Hippocampal formation (tissue), 2 donors: ENCODE measurements at regions not wholly inside any gene's neighbourhood (a gene's known extent, or its start where the extent isn't known, plus 50 kb on each side); places are given as distances from the start of the nearest gene placed in this dataset.

Experiments used
- DNase-seq, 2 donors: peaks; one replicate each; lab custom pipeline; 2025; lab: John Stamatoyannopoulos, UW

- DNase-seq, result no peak
These were observed 309.4 kb upstream of the ZNF32 start for GRCh38 chr10:43958071-43958432.

DNA sequence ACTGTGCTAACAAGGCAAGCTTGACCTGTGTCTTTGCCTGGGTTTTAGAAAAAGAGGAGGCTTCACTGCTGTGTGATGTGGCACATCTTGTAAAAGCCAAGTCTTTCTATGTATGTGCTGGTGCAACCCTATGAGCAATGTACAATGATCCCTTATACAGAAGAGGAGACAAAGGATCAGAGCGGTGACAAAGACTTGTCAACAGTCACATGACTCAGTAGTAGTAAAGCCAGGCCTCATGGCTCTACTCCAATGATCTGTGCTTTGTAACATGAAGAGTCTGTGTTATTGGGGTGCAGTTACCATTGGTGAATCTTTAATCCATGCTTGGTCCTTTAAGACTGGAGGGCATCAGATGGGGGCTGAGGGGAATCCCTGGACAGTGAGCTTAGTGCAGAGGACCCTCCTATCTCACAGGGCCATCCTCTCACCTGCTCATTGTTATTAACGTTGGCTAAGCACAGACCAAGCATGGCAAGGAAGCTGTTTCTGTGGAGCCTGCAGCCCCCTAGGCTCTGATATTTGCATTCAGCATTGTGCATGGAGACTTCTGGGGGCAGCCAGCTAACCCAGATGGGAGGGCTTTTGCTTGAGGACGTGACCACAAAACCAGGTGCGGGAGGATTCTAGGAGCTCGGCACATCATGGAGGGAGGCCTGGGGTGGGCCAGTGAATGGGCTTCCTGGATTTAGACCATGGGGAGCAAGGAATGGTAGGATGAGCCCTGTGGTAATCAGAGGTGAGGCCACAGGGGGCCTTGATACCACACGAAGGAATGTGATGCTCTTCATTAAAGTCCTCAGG lies 308.8 kb upstream of the ZNF32 start:
- no peak for DNase-seq

DNA sequence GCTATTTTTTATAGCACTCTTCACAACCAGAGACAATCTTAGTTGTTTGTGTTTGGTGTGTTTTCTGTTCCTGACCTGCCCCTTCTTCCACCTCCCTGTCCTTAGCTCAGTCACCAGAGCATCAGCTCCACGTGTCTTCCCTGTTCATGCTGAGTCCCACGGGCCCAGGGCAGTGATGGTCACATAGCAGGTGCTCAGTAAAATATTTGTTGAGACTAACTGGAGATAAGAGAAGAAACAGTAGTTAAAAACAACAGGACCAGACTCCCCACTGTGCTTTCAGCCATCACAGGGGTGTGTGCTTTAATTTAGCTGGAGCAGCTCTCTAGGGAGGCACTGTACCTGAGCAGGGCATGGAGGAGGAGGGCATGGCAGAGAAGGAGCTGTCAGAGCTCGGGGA lies 307.3 kb upstream of the ZNF32 start:
- no peak for DNase-seq

- no peak for DNase-seq
These were observed 306.4 kb upstream of the ZNF32 start for GRCh38 chr10:43955002-43955596.

DNA sequence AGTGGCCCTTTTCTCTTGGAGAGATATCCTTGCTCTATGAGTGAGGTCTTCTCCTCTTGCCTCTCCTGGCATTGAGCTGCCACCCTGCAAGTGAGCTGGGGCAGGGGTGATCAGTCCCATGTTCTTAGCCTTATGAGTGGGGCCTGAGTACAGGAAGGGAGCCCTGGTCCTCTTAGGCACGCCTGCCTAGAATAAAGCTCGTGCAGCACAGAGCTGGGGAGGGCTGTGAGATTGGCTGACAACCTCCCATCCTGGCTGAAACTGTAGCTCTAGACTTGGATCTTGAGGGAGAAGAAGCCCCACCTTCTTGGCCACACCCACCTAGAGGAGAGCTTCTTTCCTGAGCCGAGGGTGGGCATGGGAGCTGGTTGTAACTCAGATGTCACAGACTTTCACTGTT lies 305.0 kb upstream of the ZNF32 start:
- no peak for DNase-seq

DNA sequence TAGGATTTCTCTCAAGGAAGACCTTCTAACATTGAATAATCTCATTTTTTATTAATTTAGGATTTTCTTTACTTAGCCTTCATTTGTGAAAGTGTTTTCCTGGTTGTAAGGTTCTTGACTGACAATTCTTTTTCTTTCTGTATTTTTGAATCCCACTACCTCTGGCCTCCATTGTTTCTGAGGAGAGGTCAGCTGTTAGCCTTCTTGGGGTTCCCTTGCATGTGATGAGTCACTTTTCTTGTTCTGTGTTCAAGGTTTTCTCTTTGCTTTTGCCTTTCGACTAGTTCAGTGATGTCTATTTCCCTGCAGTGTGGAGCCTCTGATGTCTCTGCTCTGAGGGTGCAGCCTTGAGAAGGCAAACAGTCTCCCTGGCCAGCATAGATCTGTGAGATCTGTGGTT lies 304.1 kb upstream of the ZNF32 start:
- DNase-seq, result no peak

DNA sequence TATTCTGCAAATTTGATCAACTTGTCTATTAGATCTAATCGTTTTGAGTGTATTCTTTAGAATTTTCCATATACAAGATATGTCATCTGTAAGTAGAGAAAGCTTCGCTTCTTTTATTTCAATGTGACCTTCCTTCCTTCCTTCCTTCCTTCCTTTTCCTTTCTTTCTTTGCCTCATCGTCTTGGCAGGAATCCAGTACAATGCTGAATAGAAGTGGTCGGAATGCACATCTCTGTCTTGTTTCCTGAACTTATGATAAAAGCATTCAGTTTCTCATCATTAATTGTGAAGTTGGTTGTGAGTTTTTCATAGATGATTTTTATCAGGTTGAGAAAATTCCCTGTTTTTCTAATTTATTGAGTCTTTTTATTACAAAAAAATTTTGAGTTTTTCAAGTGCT lies 300.7 kb upstream of the ZNF32 start:
- DNase-seq, result no peak

- DNase-seq, result no peak
These were observed 297.8 kb upstream of the ZNF32 start for GRCh38 chr10:43946445-43946844.

GRCh38 chr10:43945908-43946307 lies 297.2 kb upstream of the ZNF32 start:
- DNase-seq, result no peak

DNA sequence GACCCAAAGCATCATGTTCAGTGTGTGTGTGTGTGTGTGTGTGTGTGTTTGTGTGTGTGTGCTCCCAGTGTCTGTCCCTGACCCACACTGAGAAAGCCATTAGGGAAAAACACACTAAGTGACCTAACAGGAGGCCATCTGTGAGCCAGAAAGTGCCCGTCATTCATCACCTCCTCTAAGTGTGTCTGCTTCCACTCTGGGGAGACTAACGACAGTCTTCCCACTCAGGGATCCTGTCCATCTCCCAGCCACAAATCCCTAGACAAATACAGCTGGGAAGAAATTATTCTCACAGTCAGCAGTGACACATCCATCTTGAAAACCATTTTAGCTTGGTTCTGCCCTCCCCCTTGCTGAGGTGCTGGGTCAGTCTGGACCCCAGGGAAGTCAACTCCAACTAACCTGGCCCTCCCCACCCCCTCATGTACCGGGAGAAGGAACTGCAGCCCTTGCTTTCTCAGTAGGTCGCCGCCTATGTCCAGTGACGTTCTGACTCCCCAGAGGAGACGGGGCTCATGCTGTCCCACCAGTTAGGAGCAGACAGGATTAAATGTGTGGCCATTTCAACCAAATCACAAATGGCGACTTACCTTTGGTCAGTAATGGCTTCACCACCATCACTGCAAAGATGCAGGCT lies 296.5 kb upstream of the ZNF32 start:
- DNase-seq, result no peak

DNA sequence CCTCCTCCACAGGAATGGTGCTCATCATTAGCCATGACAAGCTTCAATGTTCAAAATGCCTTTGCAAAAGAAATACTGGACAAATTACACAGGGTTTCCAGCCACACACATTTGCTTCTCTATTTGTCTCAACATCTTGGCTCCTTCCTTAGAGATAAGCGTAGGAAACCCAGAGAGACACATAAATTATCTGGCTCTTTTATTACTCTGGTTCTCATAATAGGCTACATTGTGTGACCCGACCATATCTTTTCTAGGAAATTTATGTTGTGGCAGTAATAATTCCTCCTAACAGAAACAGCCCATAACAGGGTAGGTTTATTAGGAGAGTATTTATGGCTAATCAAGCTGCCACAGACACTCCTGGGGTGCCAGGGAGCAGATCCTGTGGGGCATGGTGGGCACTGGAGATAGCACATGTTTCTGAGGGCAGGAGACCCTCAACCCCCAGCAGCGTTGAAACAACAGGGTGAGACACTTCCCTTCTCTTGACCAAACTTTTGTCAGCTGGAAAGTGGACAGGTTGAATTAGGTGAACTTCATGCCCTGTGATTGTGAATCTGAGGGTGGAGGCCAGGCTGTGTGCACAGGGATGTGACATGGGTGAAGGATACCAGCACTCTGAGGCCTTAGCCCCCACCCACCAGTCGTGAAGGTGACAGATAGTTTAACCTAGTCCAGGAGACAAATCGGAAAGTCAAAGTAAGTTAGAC lies 295.9 kb upstream of the ZNF32 start:
- DNase-seq, result no peak

DNA sequence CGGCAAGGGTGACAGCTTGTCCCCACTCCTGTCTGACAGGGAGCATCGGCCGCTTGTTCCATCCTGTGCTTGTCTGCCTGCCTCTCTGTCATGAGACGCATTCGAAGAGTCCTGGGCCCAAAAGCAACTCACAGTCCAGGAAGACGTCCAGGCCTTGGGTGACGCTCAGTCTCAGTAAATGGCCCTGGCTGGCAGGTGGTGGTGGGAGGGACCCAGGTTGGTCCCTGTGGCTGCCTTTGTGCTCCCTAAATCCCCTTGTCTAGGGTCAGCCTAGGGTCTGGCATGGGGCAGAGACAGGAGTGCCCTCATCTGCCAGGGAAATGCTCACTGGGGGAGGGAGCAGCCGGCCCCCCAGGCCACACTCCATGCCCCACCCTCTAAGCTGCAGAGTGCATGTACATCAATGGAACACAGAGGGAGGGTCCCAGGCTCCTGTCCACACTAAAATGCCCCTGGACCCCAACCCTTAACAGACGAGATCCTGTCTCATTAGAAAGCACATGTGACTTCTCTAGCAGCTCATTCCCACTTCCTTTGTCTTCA lies 295.2 kb upstream of the ZNF32 start:
- DNase-seq, result no peak

GRCh38 chr10:43943119-43943817 lies 294.6 kb upstream of the ZNF32 start:
- no peak for DNase-seq

DNA sequence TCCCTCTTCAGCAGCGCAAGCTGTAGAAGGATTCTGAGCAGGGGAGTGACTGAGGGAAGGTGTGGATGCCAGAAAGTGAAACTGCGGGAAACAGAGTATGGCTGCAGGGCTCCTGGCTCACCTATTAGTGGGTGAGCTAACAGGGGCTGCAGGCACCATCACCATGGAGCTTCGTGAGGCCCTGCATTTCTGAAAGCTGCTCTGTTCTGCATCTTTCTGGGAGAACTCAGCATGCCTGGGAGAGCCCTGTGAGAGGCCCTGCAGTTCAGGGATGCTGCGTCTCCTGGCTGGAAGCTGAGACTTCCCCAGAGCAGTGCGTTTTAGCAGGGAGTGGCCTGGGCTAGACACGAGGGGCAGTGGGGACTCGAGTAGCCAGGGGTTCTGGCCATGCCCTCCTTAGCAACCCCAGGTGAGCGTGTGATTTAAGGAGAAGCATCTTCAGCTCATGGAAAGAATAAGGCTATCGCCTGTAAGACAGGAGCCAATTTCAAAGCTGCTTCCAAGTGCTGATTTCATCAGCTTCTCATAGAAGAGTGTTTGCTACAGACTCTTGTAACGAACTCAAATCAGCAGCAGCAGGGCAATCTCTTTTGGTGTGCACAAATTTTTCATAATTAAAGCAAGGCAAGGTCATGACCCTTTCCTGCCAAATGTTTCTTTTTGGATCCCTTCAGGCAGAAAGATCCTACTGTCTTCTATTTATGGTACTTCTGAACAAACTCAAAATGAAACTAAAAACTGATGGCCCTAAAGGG lies 293.6 kb upstream of the ZNF32 start:
- no peak for DNase-seq

- no peak for DNase-seq
These were observed 292.5 kb upstream of the ZNF32 start for GRCh38 chr10:43940898-43941837.

DNA sequence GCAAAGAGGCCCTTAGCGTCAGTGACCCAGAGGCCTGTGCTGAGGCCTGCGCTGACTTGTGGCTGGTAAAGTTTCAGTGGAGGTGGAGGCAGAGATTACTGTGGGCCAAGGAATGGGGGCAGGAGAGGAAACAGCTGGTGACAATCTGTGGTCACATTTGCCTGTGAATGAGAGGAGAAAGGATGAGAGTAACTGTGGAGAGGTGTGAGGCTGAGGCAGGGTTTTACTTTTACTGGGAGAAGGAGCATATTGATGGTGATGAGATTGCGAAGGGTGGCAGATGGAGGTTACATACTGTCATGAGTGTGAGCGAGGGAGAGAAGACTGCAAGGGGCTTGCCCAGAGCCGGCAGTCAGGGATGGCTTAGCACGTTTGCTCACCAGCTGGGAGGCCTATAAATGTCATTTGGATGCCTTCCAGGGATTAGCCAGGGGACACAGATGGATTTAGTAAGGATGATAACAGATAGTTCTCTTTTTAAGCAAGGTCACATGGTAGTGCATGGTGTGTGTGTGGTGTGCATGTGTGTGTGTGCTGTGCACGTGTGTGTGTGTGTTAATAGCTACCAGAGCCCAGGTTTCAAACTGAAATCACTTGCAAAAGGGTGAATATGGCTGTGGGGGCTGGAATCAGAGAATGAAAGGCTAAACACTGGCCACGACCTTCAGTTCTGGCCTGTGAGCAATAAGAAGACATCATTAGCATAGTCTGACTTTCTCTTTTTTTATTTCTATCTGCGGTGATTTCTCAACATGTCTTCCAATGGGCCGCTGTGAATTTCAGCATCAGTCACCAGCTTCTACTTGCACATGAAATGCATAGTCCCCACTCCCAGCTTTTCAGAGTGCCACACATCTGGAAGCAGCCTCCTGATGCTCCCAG lies 291.5 kb upstream of the ZNF32 start:
- DNase-seq, result no peak

GRCh38 chr10:43939389-43939938 lies 290.8 kb upstream of the ZNF32 start:
- no peak for DNase-seq

GRCh38 chr10:43938810-43939209 lies 290.1 kb upstream of the ZNF32 start:
- DNase-seq, result no peak
